ENCODE measurements at regions not wholly inside any gene's neighbourhood (a gene's known extent, or its start where the extent isn't known, plus 50 kb on each side); places are given as distances from the start of the nearest gene placed in this dataset.

DNA sequence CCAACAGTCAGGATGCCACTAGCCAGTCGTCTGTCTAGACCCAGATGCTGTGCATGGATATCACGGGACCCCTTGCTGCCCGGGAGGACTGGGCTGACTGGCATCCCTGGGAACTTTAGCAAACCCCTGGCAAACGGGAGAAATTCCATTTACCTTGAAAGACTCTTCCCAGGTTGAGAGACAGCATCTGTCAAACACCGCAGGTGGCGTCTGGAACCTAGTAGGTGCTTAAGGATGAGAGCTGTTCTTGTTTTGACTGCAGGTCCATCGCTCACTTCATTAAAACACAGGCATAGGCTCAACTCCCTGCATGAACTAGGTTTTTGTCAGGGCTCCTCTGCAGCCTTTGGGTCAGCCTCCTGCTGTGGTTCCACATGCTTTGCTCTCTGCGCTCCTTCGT lies 546.3 kb downstream of the BCL11B start:
- no peak for DNase-seq (ENCODE audit: low read depth)
- TF ChIP-seq, protein P1, sequence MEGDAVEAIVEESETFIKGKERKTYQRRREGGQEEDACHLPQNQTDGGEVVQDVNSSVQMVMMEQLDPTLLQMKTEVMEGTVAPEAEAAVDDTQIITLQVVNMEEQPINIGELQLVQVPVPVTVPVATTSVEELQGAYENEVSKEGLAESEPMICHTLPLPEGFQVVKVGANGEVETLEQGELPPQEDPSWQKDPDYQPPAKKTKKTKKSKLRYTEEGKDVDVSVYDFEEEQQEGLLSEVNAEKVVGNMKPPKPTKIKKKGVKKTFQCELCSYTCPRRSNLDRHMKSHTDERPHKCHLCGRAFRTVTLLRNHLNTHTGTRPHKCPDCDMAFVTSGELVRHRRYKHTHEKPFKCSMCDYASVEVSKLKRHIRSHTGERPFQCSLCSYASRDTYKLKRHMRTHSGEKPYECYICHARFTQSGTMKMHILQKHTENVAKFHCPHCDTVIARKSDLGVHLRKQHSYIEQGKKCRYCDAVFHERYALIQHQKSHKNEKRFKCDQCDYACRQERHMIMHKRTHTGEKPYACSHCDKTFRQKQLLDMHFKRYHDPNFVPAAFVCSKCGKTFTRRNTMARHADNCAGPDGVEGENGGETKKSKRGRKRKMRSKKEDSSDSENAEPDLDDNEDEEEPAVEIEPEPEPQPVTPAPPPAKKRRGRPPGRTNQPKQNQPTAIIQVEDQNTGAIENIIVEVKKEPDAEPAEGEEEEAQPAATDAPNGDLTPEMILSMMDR (IDR thresholded peaks at IDR 0.05; ENCODE audit: control insufficient read depth, extremely low read depth, insufficient read depth) = no peak
- no peak overlapping the region for H3K4me3 ChIP-seq (ENCODE audit: low read depth, low read length)

DNA sequence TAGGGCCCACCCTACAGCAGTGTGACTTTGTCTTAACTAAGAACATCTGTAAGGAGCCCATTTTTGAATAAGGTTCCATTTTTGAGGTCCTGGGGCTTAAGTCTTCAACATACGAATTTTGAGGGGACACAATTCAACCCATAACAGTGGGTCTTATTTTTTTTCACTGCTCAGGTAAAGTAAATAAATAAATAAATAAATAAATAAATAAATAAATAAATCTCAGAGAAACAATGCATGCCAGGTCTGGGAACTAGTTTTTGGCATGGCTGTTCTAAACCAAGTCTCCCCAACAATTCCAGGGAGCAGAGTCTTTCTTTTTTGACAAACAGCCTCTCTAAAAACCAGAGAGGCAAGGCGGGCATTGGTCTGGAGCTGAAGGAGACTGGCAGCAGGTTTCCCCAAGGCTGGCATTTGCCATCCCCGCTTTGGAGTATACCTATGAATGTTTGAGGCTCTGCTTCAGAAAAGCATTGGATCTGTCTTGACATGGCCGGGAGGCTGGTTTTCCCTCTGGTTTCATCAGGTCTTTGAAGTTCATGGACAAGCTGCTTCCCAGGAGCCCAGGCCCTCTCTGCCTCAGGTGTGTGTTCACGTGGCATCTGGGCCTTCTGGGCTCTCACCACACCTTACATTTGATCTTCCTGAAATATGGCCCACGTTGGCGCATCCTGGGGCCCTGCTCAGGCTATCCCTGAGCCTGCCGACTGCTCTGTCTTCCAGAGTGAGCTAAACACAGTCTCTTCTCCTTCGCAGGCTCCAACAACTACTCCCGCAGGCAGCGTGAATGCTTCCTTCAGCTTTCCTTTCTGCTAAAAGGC lies 545.2 kb downstream of the BCL11B start:
- TF ChIP-seq, protein P1 (IDR thresholded peaks at IDR 0.05; ENCODE audit: control insufficient read depth, extremely low read depth, insufficient read depth) = no peak
- H3K4me3 ChIP-seq (ENCODE audit: low read depth, low read length) = no peak overlapping the region
- DNase-seq (ENCODE audit: low read depth) = no peak

DNA sequence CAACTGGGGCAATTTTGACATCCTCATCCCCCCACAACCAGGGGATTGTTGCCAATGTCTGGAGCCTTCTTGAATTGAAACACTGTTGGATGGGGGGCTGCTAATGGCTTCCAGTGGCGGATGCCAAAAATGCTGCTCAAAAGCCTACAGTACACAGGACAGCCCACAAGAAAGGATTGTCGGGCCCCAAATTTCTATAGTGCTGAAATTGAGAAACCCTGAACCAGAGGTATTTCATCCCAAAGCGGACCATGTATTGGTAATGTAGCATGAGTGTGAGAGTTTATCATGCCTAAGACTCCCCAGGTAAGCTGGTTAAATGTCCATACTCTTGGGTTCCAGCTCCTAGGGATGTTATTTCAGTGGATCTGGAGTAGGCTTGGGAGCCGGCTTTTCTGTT lies 544.0 kb downstream of the BCL11B start:
- TF ChIP-seq, protein P1 (IDR thresholded peaks at IDR 0.05; ENCODE audit: control insufficient read depth, extremely low read depth, insufficient read depth) = no peak
- H3K4me3 ChIP-seq (ENCODE audit: low read depth, low read length) = no peak overlapping the region
- no peak for DNase-seq (ENCODE audit: low read depth)

DNA sequence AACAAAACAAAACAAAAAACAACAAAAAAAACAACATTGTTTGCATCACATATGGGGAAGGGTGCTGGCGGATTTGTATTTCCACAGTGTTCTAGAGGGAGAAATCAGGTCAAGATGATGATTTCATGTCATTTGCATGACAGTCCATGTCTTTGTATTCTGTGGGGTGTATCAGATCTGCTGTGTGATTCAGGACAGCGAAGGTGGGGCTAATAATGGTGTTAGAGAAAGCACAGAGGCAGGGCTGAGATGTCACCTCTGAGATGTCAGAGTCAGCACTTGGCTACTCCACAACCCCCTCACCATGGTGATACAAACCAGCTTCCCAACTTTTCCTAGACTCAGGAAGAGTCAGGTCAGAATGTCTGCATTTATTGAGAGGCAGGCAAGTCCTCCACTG lies 543.2 kb downstream of the BCL11B start:
- H3K4me3 ChIP-seq (ENCODE audit: low read depth, low read length) = no peak overlapping the region
- TF ChIP-seq, protein P1 (IDR thresholded peaks at IDR 0.05; ENCODE audit: control insufficient read depth, extremely low read depth, insufficient read depth) = no peak
- DNase-seq (ENCODE audit: low read depth) = no peak

DNA sequence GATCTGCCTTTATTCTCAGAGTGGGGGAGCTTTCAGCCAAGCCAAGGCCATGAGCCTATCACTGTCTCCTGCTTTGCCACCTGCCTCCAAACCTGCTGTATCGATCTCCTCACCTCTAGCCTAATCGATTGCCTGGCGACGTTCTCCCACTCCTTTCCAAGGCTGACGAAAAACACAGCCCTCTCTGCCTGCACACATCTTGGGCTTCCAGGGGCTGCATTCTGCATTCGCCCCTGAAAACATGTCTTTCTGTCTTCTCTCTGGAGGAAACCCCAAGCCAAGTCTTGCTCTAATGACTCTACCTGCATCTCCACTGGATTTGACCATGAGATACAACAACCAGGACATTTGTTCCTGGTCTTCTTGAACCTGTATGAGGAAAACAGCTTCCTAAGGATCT lies 540.7 kb downstream of the BCL11B start:
- DNase-seq (ENCODE audit: low read depth) = no peak
- TF ChIP-seq, protein P1 (IDR thresholded peaks at IDR 0.05; ENCODE audit: control insufficient read depth, extremely low read depth, insufficient read depth) = no peak
- H3K4me3 ChIP-seq (ENCODE audit: low read depth, low read length) = no peak overlapping the region

DNA sequence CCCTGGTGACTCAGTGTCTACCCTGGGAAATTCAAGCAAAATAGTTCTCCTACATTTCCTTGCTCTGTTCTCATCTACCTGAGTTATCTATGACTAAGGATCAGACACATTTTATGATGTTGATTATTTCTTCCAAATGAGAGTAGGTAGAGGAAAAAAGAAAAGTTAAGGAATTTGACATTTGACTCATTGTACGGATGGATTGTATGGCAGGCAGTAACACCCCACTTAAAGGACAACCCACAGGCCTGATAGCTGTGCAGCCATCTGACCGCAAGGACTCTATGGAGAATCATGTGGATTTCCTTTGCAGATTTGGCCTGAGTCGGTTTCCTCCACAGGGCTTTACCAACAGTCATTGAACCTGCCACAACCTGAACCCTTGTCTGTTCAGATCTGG lies 540.3 kb downstream of the BCL11B start:
- TF ChIP-seq, protein P1 (IDR thresholded peaks at IDR 0.05; ENCODE audit: control insufficient read depth, extremely low read depth, insufficient read depth) = no peak
- H3K4me3 ChIP-seq (ENCODE audit: low read depth, low read length) = no peak overlapping the region
- no peak for DNase-seq (ENCODE audit: low read depth)

DNA sequence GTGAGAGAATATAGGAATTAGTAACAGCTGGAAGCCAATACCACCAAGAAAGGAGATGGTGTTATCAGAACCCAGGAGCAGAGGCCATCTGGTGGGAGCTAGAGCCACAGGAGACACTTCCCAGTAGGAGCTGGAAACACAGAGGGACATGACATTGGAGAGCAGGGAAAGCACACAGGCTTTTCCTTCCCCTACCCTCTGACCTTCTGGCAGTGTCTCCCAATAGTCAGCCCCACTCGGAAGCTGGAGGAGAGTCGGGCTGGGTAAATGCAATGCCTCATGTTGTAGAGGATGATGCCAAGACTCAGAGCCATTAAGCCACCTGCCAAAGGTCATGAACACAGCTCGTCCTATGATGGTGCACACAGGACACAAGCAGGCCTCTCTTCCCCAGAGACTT lies 538.5 kb downstream of the BCL11B start:
- TF ChIP-seq, protein P1 (IDR thresholded peaks at IDR 0.05; ENCODE audit: control insufficient read depth, extremely low read depth, insufficient read depth) = no peak
- no peak for DNase-seq (ENCODE audit: low read depth)
- no peak overlapping the region for H3K4me3 ChIP-seq (ENCODE audit: low read depth, low read length)

Data from LNCaP clone FGC (cell line).